Upper lobe of left lung (tissue), 6 donors: ENCODE measurements at regions not wholly inside any gene's neighbourhood (a gene's known extent, or its start where the extent isn't known, plus 50 kb on each side); places are given as distances from the start of the nearest gene placed in this dataset.
"Not testable (repeated sequence)": the region's sequence is repeated elsewhere in the genome, so short reads cannot be mapped to it uniquely, and the experiment has no call there.

Source experiments
- ATAC-seq, 2 donors: fragments of 200-7000 bp; cut with Tn5 transposase; one replicate each; pipeline ENCODE4 v1.9.1; 2022; ENCODE audit warnings: mild to moderate bottlenecking in 2 of 2, moderate library complexity in 2 of 2; ENCODE audit not compliant: low FRiP score in 2 of 2
- DNase-seq, 2 donors: peaks; one replicate each; pipeline ENCODE4 v3.0.0-alpha.2; 2019 to 2020
- H3K27ac ChIP-seq, 4 donors: fragments of 200-600 bp; sonication (generic); one replicate each; pipeline ENCODE4 v1.5.1; 2016 to 2019
- H3K27me3 ChIP-seq, 4 donors: fragments of 200-600 bp; sonication (generic); one replicate each; pipeline ENCODE4 v1.5.1; 2017 to 2019
- H3K36me3 ChIP-seq, 4 donors: fragments of 200-600 bp; sonication (generic); one replicate each; pipeline ENCODE4 v1.5.1; 2016 to 2019
- H3K4me1 ChIP-seq, 4 donors: fragments of 200-600 bp; sonication (generic); one replicate each; pipeline ENCODE4 v1.5.1; 2018 to 2019
- H3K4me3 ChIP-seq, 4 donors: fragments of 200-600 bp; sonication (generic); one replicate each; pipeline ENCODE4 v1.5.1; 2017 to 2019; ENCODE audit warnings: mild to moderate bottlenecking in 2 of 4, moderate library complexity in 1 of 4
- H3K9me3 ChIP-seq, 4 donors: fragments of 200-600 bp; sonication (generic); one replicate each; pipeline ENCODE4 v1.5.1; 2018 to 2019
- EP300 ChIP-seq, 4 donors: sonication (generic); formaldehyde crosslinking; IDR thresholded peaks; one replicate each; pipeline ENCODE4 v1.5.1; 2017; ENCODE audit warnings: antibody characterized with exemption in 4 of 4, control low read depth in 2 of 4
- POLR2A ChIP-seq, 4 donors: fragments of 450-650 bp; IDR thresholded peaks; one replicate each; pipeline ENCODE4 v1.5.1; 2016 to 2017; ENCODE audit warnings: antibody characterized with exemption in 4 of 4, mild to moderate bottlenecking in 2 of 4
- POLR2AphosphoS5 ChIP-seq, 2 donors: sonication (generic); formaldehyde crosslinking; IDR thresholded peaks; one replicate each; pipeline ENCODE4 v1.5.1; 2017; ENCODE audit warnings: antibody characterized with exemption in 2 of 2
- WGBS, 2 donors: methylation state at CpG; one replicate each; pipeline ENCODE4 v1.1.5; 2017 to 2018; 5-methylcytosine and 5-hydroxymethylcytosine counted together
- TF ChIP-seq, protein P1 (sequence below), 6 experiments: fragments of 450-650 bp in 4 of 6; fragments of 200-600 bp in 2 of 6; sonication (generic) in 2 of 6; IDR thresholded peaks; one replicate each; pipeline ENCODE4 v1.5.1; 2016 to 2019; ENCODE audit warnings: antibody characterized with exemption in 6 of 6
- donor health status: DM: no; HTN: no; CAD: no; lungs with moderate emphysema.
- donor health status: DM: no; HTN: yes; CAD: no; lungs with severe emphysema.

DNA sequence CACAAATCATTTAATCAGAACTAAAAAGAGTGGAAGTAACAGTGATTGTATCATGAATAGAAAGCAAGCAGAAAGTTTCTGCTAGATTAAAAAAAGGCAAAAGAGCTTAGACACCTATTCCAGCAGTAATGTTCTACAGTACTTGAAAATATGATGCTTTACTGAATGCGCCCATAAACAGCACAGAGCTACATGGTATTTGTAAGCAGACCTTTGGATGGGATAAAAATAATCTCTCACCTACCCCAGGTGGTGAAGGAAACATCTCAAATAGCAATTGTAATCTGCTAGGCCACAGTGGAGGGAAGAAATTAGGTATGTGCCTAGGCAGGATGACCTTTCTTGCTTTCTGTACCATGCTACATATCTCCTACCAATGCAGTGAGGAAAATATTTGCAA, 280.9 kb upstream of the PRKX start:
- no peaks in the 10 kb centered on the region for H3K9me3 ChIP-seq
- 96 to 100% methylated on average over 1 of the region's 1 CpG for WGBS, 2 donors
- no peak for TF ChIP-seq POLR2A (IDR thresholded peaks at IDR 0.05)
- no peak for TF ChIP-seq EP300 (IDR thresholded peaks at IDR 0.05)
- TF ChIP-seq, protein P1, sequence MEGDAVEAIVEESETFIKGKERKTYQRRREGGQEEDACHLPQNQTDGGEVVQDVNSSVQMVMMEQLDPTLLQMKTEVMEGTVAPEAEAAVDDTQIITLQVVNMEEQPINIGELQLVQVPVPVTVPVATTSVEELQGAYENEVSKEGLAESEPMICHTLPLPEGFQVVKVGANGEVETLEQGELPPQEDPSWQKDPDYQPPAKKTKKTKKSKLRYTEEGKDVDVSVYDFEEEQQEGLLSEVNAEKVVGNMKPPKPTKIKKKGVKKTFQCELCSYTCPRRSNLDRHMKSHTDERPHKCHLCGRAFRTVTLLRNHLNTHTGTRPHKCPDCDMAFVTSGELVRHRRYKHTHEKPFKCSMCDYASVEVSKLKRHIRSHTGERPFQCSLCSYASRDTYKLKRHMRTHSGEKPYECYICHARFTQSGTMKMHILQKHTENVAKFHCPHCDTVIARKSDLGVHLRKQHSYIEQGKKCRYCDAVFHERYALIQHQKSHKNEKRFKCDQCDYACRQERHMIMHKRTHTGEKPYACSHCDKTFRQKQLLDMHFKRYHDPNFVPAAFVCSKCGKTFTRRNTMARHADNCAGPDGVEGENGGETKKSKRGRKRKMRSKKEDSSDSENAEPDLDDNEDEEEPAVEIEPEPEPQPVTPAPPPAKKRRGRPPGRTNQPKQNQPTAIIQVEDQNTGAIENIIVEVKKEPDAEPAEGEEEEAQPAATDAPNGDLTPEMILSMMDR (IDR thresholded peaks at IDR 0.05): no peak
- no peak for TF ChIP-seq POLR2AphosphoS5 (IDR thresholded peaks at IDR 0.05)
- H3K27ac ChIP-seq: no peak overlapping the region
- DNase-seq (no peak), ATAC-seq (no peak)
- H3K27me3 ChIP-seq: no peaks in the 10 kb centered on the region
- no peaks in the 10 kb centered on the region for H3K4me1 ChIP-seq
- H3K4me3 ChIP-seq: no peak overlapping the region
- H3K36me3 ChIP-seq: no peaks in the 10 kb centered on the region

DNA sequence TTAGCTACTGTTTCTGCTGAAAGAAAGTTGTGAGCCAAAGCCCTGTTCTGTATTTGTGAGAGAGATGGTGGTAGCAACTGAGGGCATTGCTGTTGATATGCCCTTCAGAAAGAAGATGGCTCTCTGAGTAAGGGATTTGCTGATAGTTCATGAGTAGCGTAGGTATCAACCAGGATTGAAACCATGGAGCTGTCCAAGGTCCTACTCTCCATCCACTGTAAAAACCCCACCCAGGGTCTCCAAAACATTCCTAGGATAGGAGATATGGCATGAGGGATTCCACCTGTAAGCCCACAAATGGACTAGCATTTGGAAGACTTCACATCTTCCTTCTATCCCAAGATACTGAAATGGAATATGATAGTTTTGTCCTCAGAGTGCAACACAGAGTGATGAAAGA, 277.1 kb upstream of the PRKX start:
- no peak for ATAC-seq
- WGBS, 2 donors: 47 to 67% methylated on average over 1 of the region's 1 CpG

DNA sequence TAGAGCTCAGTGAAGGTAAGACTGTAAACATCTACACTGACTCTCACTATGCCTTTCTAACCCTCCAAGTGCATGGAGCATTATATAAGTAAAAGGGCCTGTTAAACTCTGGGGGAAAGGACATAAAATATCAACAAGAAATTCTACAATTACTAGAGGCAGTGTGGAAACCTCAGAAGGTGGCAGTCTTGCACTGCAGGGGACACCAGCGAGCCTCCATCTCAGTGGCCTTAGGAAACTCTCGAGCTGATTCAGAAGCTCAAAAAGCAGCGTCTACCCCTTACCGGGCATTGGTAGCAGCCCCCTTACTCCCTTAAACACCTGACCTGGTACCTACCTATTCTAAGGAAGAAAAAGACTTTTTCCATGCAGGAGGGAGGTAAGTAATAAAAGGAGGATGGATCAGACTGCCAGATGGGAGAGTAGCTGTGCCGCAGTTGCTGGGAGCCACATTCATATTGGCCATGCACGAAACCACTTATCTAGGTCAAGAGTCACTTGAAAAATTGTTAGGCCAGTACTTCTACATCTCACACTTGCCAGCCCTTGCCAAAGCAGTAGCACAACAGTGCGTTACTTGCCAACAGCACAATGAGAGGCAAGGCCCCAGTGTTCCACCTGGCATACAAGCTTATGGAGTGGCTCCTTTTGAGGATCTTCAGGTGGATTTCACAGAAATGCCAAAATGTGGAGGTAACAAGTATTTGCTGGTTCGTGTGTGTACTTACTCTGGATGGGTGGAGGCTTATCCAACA, 258.8 kb upstream of the PRKX start:
- H3K9me3 ChIP-seq, H3K27me3 ChIP-seq, H3K4me3 ChIP-seq, H3K36me3 ChIP-seq, H3K27ac ChIP-seq, H3K4me1 ChIP-seq, ATAC-seq: not testable (repeated sequence)
- peak in 1 of 2 donors; percentile 69 for DNase-seq
- WGBS, 2 donors: 47 to 71% methylated on average over 5 to 8 of the region's 8 CpGs

More for the DNA sequence above, 277.1 kb upstream of the PRKX start:
- H3K27me3 ChIP-seq: no peaks in the 10 kb centered on the region
- H3K36me3 ChIP-seq: no peaks in the 10 kb centered on the region
- no peak overlapping the region for H3K4me3 ChIP-seq
- no peaks in the 10 kb centered on the region for H3K4me1 ChIP-seq
- no peak overlapping the region for H3K27ac ChIP-seq
- no peaks in the 10 kb centered on the region for H3K9me3 ChIP-seq
- TF ChIP-seq POLR2A (IDR thresholded peaks at IDR 0.05): no peak
- TF ChIP-seq, protein P1 (IDR thresholded peaks at IDR 0.05): no peak
- no peak for DNase-seq

DNA sequence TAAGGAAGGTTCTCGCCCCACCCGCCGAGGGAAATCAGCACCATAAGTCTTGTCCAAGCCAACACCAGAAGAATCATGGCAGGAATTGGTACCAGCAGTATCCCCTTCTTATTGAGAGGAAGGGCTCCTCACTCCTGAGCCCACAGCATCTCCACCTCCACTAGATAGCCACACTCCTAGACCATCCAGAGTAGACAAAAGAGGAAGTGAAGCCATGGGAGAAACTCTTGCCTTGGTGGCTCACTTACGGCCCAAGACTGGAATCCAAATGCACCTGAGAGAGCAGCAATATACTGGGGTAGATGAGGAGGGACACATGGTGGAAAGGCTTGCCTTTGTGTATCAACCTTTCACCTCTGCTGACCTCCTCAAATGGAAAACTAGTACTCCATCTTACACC, 255.3 kb upstream of the PRKX start:
- Histone ChIP-seq H3K27me3 (no peaks in the 10 kb centered on the region), H3K9me3 (no peaks in the 10 kb centered on the region), H3K27ac (no peak overlapping the region), H3K4me3 (no peak overlapping the region), H3K4me1 (no peaks in the 10 kb centered on the region), H3K36me3 (no peaks in the 10 kb centered on the region)
- no peak for DNase-seq
- 93 to 100% methylated on average over 1 to 4 of the region's 4 CpGs for WGBS, 2 donors
- no peak for TF ChIP-seq POLR2AphosphoS5 (IDR thresholded peaks at IDR 0.05)
- TF ChIP-seq EP300 (IDR thresholded peaks at IDR 0.05): no peak
- TF ChIP-seq, protein P1 (IDR thresholded peaks at IDR 0.05): no peak
- TF ChIP-seq POLR2A (IDR thresholded peaks at IDR 0.05): no peak
- ATAC-seq: no peak

DNA sequence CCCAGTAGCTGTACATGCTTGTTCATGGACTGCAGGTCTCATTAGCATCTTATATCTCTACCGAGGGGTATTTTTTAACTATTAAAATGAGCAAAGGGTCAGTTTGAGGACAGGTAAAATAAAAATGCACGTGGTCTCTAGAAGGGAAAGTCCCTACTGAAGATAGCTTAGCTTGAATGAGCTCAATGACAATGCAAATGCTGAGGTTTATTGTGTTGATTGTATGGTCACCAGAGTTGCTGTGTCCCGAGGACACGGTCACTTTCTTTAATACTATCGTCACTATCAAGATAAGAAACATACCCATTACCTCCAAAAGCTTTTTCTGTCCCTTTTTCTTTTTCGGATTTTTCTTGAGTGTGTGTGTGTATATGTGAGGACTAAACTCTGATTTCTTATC, 250.5 kb upstream of the PRKX start:
- DNase-seq: no peak
- Histone ChIP-seq H3K4me3 (no peak overlapping the region), H3K9me3 (no peaks in the 10 kb centered on the region), H3K4me1 (peaks cover 0 to 4% (median 0%) of the 10 kb centered on the region in 4 donors), H3K27ac (no peak overlapping the region), H3K36me3 (no peaks in the 10 kb centered on the region), H3K27me3 (no peaks in the 10 kb centered on the region)
- 44 to 54% methylated on average over 6 of the region's 6 CpGs for WGBS, 2 donors
- no peak for ATAC-seq
- TF ChIP-seq, protein P1 (IDR thresholded peaks at IDR 0.05): no peak
- TF ChIP-seq POLR2AphosphoS5 (IDR thresholded peaks at IDR 0.05) (no peak), EP300 (IDR thresholded peaks at IDR 0.05) (no peak), POLR2A (IDR thresholded peaks at IDR 0.05) (no peak)
